GM20000 (cell line): ENCODE measurements at regions not wholly inside any gene's neighbourhood (a gene's known extent, or its start where the extent isn't known, plus 50 kb on each side); places are given as distances from the start of the nearest gene placed in this dataset.

Source experiments
- DNase-seq: peaks from one replicate; pipeline ENCODE4 v3.0.0; 2012; ENCODE audit warnings: low spot score
- CTCF ChIP-seq: IDR thresholded peaks from 2 replicates; pipeline ENCODE4 v1.5.1; 2012; ENCODE audit warnings: mild to moderate bottlenecking, control low read depth; ENCODE audit errors: extremely low read depth, missing control alignments

DNA sequence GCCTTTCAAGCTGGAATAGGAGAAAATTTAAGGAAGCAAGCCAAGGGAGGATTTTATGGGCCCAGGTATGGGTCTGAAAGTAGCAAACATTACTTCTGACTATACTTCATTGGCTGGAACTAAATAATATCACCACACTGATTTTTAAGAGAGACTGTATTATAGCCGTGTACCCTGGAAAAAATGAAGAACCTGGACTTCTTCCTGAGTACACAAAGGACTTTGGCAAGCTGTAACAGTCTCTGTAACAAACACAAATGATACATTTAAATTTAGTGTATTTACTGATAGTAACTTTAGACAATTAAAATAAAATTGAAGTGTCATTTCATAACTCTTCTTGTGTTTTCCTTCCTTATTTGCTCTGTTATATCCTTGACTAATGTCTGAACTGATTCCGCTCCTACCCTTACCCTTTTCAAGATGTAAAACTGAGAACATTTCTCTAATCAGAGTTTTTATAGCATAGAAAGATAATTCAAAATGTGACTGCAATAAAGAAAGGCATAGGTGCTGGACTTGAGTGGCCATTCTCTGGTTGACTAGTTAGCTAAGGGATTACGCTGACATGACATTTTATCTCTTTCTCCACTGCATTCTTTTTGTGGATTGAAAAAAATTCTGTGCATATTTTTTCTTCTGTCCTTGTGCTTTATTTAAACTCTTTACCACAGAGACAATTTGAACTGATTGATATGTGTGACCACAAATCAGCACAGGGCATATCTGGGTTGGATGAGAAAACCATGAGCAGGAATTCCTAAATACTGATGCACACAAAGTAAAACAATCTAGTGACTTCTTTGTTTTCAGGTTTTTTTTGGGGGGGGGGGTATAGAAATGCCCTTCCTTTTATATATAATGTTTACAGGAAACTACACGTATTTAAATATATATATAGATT lies 349.7 kb downstream of the MDFIC start:
- no peak for TF ChIP-seq CTCF
- no peak for DNase-seq

- no peak for DNase-seq
- TF ChIP-seq CTCF: no peak
Measured at GRCh38 chr7:115269486-115269885, 347.6 kb downstream of the MDFIC start.

GRCh38 chr7:115267503-115267902 lies 345.6 kb downstream of the MDFIC start:
- no peak for TF ChIP-seq CTCF
- no peak for DNase-seq

DNA sequence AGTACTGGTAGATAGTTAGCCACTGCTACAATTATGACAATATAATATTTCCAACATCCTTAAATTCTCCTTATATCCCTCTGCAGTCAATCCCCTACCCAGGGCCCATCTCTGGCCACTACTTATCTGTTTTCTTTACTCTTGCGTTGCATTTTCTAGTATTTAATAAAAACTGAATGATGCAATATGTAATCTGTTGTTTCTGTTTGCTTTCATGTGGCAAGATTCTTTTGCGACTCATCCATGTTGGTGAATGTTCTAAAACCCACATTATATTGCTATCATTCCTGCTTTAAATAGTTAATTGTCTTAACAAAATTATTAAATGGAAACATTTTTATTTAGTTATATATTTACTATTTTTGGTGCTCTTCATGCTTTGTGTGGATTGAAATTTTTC lies 338.5 kb downstream of the MDFIC start:
- DNase-seq: no peak
- no peak for TF ChIP-seq CTCF

GRCh38 chr7:115252461-115252860 lies 330.6 kb downstream of the MDFIC start:
- DNase-seq: no peak
- TF ChIP-seq CTCF: no peak

DNA sequence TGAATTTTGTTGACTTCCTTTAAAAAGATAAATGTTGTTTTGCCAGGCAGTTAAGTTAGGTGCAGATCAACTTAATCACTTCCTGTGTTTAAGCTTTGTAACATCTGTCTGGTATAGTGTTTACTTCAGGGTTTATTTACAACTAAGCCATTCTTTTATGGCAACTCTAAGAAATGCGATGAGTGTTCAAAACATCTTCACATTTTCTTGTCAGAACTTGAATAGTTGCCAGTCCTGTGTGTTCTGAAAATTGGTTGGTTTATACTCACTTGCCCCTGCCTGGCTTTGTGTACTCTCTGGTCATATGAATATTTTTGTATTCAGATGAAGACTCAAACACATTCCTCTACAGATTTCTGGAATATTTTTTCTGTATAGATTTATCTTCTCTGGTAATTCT lies 327.2 kb downstream of the MDFIC start:
- DNase-seq: no peak
- no peak for TF ChIP-seq CTCF

DNA sequence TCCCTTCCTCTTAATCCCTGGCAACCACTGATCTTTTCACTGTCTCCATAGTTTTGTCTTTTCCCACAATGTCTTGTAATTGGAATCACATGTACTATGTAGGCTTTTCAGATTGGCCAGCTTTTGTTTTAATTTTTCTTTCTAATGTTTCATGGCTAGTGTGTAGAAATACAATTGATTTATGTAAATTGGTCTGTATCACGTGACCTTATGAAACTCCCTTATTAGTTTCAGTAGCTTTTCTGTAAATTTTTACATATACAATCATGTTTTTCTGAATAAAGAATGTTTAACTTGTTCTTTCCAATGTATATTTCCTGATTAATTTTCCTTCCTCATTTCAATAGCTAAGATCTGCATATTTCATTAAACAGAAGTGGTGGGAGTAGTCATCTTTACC lies 319.3 kb downstream of the MDFIC start:
- no peak for TF ChIP-seq CTCF
- no peak for DNase-seq
